AML-193 (cell line): ENCODE measurements at regions not wholly inside any gene's neighbourhood (a gene's known extent, or its start where the extent isn't known, plus 50 kb on each side); places are given as distances from the start of the nearest gene placed in this dataset.

Experiments used
- DNase-seq, 2 experiments: peaks; one replicate each; lab custom pipeline; 2025; lab: John Stamatoyannopoulos, UW

- no peak for DNase-seq
Observed at GRCh38 chr16:82405736-82406135, 221.0 kb upstream of the CDH13 start.

GRCh38 chr16:82404586-82405315, 222.0 kb upstream of the CDH13 start:
- no peak for DNase-seq

GRCh38 chr16:82402665-82403218, 224.0 kb upstream of the CDH13 start:
- DNase-seq: no peak

GRCh38 chr16:82400046-82400445, 226.7 kb upstream of the CDH13 start:
- no peak for DNase-seq

GRCh38 chr16:82396509-82396908, 226.5 kb upstream of the MPHOSPH6 start:
- no peak for DNase-seq

GRCh38 chr16:82395212-82395611, 225.2 kb upstream of the MPHOSPH6 start:
- no peak for DNase-seq

- DNase-seq: no peak
Observed at GRCh38 chr16:82391690-82392089, 221.7 kb upstream of the MPHOSPH6 start.

- no peak for DNase-seq
Observed at GRCh38 chr16:82389956-82390650, 220.1 kb upstream of the MPHOSPH6 start.

GRCh38 chr16:82386761-82387160, 216.7 kb upstream of the MPHOSPH6 start:
- DNase-seq: no peak

- no peak for DNase-seq
Observed at GRCh38 chr16:82384949-82385348, 214.9 kb upstream of the MPHOSPH6 start.

- DNase-seq: no peak
Observed at GRCh38 chr16:82384017-82384416, 214.0 kb upstream of the MPHOSPH6 start.

- DNase-seq: no peak
Observed at GRCh38 chr16:82382521-82382920, 212.5 kb upstream of the MPHOSPH6 start.

- DNase-seq: no peak
Observed at GRCh38 chr16:82379551-82379950, 209.5 kb upstream of the MPHOSPH6 start.

GRCh38 chr16:82373976-82374375, 204.0 kb upstream of the MPHOSPH6 start:
- DNase-seq: no peak

GRCh38 chr16:82370282-82370681, 200.3 kb upstream of the MPHOSPH6 start:
- no peak for DNase-seq

- DNase-seq: peak in 1 of 2 experiments; percentile 28
Observed at GRCh38 chr16:82368041-82368440, 198.0 kb upstream of the MPHOSPH6 start.

GRCh38 chr16:82366462-82366861, 196.4 kb upstream of the MPHOSPH6 start:
- no peak for DNase-seq

- DNase-seq: no peak
Observed at GRCh38 chr16:82364690-82365089, 194.7 kb upstream of the MPHOSPH6 start.

GRCh38 chr16:82363026-82363816, 193.2 kb upstream of the MPHOSPH6 start:
- no peak for DNase-seq

GRCh38 chr16:82361885-82362284, 191.9 kb upstream of the MPHOSPH6 start:
- no peak for DNase-seq

GRCh38 chr16:82360024-82360783, 190.2 kb upstream of the MPHOSPH6 start:
- DNase-seq: no peak
